8988T (cell line): ENCODE measurements at regions not wholly inside any gene's neighbourhood (a gene's known extent, or its start where the extent isn't known, plus 50 kb on each side); places are given as distances from the start of the nearest gene placed in this dataset.

Source experiments
- DNase-seq: peaks from one replicate; pipeline ENCODE4 v3.0.0; 2011

DNA sequence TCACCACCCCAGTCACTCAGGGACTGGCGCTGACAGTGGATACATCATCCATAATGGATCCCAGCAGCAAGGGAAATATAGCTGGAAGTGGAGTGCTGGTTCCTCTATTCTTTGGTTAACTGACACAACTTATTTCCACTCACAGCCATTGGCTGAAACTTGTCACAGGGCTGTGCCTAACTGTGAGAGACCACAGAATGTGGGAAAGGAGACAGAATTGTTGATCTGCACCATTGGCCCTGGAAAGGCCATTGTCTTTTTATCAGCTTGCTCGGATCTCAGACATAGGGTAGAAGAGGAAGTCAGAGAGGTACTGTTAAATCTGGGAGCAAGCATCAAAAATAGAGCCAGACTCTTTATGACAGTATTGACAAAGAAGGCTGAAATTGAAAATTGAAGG lies 451.3 kb downstream of the AJAP1 start:
- DNase-seq, result no peak

- no peak for DNase-seq
These were observed 445.1 kb downstream of the AJAP1 start for GRCh38 chr1:5099558-5099957.

GRCh38 chr1:5098981-5099385 lies 444.6 kb downstream of the AJAP1 start:
- DNase-seq, result no peak

DNA sequence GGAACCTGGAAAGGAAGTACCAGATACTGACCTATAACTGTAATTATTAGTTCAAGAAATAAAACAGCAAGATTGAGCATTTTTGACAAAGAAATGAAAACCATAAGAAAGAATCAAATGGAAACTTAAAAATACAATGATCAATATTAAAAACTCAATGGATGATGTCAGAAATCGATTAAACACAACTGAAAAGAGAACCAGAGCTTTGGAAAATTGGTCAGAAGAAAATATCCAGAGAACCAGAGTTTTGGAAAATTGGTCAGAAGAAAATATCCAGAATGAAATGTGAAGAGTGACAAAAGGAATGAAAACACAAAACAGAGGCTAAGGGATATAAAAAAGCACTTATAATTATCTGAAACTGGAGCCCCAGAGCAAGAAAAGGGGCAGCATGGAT lies 438.6 kb downstream of the AJAP1 start:
- no peak for DNase-seq

DNA sequence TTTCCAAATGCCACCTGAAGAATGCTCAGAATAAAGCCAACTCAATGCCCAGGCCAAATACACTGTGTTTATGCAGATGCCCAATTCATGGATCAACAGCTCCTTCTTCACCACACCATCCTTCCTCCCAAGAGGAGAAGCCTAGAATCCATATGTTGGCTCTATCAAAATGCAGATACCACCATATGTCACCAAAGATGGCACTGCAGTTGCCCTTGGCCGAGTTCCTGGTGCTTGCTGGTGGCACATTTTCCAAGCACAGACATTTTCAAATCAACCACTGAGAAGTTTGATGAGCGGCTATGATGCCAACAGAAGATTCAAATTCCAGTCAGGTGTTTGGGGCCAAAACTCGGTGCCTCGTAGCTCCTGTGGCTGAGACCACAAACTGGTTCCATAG lies 430.3 kb downstream of the AJAP1 start:
- no peak for DNase-seq

- no peak for DNase-seq
These were observed 412.8 kb downstream of the AJAP1 start for GRCh38 chr1:5067246-5067645.

DNA sequence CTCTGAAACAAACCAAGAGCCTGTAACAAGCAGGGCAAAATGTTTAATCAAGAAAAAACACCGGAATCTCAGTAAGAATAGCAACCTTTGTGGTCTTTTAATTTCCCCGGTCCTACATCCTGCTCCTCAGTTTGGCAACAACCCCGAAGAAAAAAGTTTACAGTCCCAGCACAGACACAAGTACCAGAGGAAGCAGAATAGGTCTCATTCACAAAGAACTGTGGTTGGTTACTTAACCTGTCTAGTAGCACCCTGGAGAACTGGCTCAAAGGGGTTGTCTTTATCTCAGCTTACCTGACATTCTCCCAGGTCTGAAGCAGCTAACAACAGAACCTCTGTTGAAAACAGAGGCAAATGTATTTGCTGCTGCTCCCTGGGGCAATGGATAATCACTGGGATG lies 399.3 kb downstream of the AJAP1 start:
- DNase-seq, result no peak

DNA sequence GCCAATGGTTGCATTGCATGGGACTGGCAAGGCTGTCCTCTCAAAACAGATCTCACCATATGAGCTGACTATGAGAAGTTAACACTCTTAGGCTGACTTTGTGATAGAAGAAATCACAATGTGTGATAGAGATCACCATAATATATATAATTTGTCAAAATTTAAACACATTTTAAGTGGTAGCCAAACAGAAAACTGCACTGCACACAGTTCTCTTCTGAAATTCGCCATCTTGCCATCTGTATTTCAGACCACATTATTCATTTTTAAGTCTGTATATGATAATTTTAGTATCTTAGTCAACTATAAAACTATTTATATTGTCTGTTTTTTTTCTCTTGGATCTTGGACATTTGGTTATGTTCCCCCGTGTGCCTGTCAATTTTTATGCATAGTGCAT lies 374.7 kb downstream of the AJAP1 start:
- DNase-seq, result no peak

GRCh38 chr1:5012249-5012648 lies 357.8 kb downstream of the AJAP1 start:
- DNase-seq, result no peak

DNA sequence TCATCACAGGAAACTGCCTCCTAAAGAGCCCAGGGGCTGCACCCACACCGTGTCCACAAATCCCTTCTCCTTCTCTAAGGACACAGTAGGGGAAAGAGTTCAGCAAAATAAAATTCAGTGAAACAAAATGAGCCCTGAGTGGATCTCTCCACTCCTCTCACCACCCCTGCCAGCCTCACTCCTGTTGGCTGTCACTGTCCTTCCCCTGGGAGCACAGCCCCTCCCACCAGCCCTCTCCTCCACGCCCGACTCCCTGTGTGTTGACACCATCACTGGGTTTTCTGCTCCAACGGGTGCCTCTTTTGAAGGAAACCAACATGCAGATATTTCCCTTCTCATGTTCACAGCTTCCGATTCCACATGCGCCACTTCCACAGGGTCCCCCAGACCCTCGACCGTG lies 356.2 kb downstream of the AJAP1 start:
- DNase-seq, result no peak

DNA sequence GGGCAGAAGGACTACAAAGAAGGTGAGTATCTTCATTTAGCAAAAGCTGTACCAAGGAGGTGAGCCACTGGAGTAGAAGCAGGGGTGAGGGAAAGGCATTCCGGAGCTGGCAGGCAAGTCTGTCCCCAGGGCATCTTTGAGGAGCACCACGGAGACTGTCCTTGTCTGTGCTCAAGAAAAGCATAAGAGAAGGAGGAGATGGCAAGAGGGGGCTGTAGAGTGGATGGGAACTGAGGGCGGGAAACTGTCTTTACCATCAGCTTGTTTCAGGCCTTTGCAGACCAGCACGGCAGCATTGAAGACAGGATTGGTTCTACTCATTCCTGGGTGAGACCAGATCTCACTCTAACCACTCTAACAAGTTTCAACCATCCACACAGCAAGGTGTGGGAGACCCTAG lies 355.8 kb downstream of the AJAP1 start:
- DNase-seq, result no peak

DNA sequence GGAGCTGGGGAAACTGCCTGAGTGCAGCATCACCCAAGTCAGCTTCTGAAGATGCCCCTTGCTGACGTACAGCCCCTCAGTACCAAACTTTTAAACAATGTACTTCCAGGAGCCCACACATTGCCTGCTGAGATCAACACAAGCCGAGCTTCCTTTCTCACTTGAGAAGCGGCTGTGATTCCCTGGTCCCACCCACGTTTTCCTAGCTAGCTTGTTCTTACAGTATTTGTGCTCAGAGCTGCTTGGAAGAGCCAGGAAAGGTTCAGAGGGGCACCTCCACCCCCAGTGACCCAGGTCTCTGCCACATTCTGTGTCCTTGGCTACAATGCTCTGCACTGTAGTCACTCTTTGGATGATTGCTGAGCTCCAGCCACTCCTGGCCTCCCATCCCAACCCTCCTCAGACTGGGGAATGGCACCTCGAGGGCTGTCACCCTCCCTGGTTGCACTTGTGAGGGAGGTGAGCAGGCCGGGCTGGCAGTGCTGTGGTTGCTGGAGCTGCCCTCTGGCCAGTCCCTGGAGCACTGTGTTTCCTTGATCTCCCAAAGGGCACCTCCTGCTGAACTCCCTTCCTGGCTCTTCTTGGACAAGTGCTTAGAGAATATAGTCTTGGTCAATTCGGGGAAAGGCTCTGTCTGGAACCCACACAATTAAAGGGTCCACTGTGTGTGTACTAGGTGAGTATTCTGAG lies 355.1 kb downstream of the AJAP1 start:
- DNase-seq, result no peak

DNA sequence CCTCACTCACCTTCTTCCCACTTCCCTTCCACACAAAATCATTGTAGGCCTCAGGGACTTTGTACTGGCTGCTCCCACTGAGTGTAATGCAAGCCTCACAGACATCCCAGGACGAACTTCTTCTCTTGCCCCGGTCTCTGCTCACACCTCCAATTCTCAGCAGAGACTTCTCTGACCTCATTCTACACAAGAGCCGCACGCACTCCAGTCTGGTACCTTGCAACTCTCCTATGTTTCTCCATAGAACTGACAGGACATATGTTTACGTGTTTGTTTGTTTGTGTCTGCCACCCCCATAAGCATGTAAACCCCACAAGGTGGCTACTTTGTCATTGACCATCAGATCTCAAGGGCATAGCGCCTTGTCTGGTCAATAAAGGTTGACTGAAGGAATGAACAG lies 350.8 kb downstream of the AJAP1 start:
- DNase-seq, result no peak

GRCh38 chr1:5002676-5003075 lies 348.3 kb downstream of the AJAP1 start:
- DNase-seq, result no peak

GRCh38 chr1:5001466-5001865 lies 347.1 kb downstream of the AJAP1 start:
- DNase-seq, result no peak

DNA sequence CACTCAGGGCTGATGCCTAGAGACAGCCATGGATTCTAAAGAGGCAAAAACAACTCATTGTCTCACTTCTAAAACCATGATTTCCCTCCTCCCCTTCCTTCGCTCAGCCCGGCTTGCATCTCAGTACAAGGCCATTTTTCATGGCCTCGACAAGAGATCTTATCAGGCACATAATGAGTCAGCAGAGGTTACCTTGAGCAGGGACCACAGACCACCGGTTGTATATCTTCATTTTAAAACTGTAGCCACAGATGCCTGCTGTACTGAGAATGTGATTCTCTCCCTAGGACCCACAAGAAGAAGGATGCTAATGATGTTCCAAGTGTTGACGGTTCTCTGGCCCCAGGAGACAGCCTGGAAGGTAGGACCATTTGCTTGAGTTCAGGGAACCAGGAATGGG lies 331.9 kb downstream of the AJAP1 start:
- DNase-seq, result no peak

DNA sequence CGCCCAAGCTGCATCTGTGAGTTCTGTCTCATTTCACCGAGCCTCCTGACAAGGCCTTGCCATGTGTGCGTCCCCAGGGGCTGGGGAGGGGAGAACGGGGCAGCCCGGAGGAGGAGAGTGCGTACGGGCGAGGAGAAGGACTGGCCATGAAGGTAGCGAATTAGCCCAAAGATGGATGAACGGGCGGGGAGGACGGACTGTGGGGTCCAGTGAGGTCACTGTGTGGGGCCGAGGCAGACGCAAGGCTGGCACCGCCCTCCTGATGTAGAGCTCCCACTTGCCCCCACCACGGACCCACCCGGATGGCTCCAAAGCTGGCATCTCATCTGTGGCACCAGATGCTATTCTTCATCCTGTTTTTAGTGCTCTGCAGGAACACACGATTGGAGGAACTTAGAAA lies 330.4 kb downstream of the AJAP1 start:
- DNase-seq, result no peak

- DNase-seq, result no peak
These were observed 325.8 kb downstream of the AJAP1 start for GRCh38 chr1:4980211-4980610.

DNA sequence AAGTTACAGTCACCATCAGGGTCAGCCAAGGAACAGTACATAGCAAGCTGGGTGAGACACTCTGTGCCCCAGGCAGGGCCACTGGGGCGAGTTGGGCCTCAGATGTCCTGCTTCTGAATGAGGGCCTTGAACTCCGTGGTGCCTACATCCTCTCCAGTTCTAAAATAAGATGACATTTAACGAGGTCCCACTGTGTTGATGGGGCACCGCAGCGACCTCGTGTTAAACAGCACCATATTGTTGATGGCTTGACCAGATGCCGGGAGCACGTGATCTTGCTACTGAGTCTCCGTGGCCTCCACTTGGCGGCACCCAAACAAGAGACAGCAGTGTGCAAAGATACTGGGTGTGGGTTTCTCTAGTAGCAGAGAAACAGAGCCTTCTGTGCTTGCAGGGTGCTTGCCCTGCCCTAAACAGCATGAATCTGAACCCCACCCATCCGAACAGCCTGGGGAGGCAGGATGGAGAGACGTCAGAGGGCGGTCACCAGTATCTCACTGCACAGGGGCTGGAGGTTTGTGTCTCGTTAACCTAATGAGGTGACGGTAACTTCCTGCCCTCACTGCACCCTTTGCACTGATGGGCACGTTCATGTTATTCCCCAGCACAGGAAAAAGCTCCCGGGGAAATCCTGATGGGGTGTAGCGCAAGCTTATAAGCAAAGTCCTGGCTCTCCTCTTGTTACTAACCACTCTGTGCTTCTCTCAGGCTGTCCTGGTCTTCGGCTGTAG lies 324.4 kb downstream of the AJAP1 start:
- no peak for DNase-seq

- DNase-seq, result no peak
These were observed 323.3 kb downstream of the AJAP1 start for GRCh38 chr1:4977701-4978100.

GRCh38 chr1:4976859-4977440 lies 322.5 kb downstream of the AJAP1 start:
- no peak for DNase-seq

DNA sequence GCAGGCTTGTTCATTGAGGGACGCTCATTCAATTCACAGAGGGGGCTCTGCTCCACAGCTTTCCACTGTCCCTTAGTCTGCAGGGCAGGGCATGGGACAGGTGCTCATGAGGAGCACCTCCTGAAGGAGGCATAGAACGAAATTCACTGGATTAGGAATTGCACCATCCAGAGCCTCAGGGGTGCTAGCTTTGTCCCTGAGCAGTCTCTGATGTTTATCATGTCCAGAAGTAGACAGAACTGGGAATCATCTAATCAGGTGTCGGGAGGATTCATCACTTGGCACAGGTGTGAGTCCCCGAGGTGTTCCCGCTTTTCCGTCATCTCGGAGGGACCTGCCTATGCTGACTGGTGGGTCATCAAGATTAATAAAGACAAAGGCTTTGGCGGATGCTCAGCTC lies 321.4 kb downstream of the AJAP1 start:
- DNase-seq, result no peak

GRCh38 chr1:4974981-4975685 lies 320.7 kb downstream of the AJAP1 start:
- DNase-seq, result no peak

- DNase-seq, result no peak
These were observed 318.9 kb downstream of the AJAP1 start for GRCh38 chr1:4973341-4973740.
